ENCODE measurements at regions not wholly inside any gene's neighbourhood (a gene's known extent, or its start where the extent isn't known, plus 50 kb on each side); places are given as distances from the start of the nearest gene placed in this dataset.
A peak's percentile ranks its signal among the peaks of the same experiment; 100 is the strongest.

DNA sequence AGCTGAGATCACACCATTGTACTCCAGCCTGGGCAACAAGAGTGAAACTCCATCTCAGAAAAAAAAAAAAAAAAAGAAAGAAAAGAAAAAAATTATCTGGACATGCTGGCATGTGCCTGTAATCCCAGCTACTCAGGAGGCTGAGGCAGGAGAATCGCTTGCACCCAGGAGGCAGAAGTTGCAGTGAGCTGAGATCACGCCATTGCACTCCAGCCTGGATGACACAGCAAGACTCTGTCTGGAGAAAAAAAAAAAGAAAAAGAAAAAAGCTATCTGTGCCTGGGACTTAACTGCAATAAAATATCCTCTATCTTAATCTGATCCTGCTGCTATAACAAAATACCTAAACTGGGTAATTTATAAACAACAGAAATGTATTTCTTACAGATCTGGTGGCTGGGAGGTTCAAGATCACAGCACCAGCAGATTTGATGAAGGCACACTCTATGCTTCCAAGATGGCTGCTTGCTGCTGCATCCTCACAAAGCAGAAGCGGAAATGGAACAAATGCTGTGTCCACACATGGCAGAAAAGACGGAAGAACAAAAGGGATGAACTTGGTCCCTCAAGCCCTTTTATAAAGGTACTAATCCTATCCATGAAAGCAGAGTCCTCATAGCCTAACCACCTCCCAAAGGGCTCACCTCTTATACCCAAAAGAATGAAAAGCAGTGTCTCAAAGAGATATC lies 273.3 kb upstream of the JARID2 start:
- TF ChIP-seq POLR2A (IDR thresholded peaks at IDR 0.05) (no peak), POLR2AphosphoS5 (IDR thresholded peaks at IDR 0.05) (no peak), EP300 (IDR thresholded peaks at IDR 0.05) (no peak)
- TF ChIP-seq, protein P1, sequence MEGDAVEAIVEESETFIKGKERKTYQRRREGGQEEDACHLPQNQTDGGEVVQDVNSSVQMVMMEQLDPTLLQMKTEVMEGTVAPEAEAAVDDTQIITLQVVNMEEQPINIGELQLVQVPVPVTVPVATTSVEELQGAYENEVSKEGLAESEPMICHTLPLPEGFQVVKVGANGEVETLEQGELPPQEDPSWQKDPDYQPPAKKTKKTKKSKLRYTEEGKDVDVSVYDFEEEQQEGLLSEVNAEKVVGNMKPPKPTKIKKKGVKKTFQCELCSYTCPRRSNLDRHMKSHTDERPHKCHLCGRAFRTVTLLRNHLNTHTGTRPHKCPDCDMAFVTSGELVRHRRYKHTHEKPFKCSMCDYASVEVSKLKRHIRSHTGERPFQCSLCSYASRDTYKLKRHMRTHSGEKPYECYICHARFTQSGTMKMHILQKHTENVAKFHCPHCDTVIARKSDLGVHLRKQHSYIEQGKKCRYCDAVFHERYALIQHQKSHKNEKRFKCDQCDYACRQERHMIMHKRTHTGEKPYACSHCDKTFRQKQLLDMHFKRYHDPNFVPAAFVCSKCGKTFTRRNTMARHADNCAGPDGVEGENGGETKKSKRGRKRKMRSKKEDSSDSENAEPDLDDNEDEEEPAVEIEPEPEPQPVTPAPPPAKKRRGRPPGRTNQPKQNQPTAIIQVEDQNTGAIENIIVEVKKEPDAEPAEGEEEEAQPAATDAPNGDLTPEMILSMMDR (IDR thresholded peaks at IDR 0.05) = no peak
- Histone ChIP-seq H3K27me3 (no peaks in the 10 kb centered on the region), H3K4me3 (no peak overlapping the region), H3K36me3 (no peaks in the 10 kb centered on the region), H3K4me1 (no peaks in the 10 kb centered on the region), H3K9me3 (peaks cover 0 to 5% (median 0%) of the 10 kb centered on the region in 4 donors), H3K27ac (no peak overlapping the region)
- DNase-seq = no peak
- intact Hi-C loops (cut with DNase I; ENCODE audit: low total_unique reads) = no loop called here
- WGBS, 5 donors = 89 to 94% (median 93%) methylated on average over 4 of the region's 4 CpGs

DNA sequence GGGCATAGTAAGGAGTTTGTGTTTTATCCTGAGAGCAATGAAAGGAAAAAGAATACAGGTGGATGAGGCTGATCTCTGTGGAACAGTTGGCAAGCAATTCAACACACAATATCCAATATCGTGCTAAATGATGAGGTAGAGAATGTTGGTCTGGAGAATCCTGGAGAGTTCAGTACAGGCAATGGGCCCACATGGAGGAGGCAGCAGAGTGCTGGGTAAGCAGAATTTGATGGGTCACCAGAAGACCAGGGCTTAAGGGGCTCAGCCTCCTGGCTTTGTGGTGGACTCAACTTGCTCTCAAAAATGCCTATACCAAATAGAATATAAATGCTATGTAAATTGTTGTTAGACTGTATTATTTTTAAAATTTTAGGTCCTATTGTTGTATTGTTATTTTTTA lies 271.5 kb upstream of the JARID2 start:
- no peak for TF ChIP-seq EP300 (IDR thresholded peaks at IDR 0.05)
- TF ChIP-seq POLR2AphosphoS5 (IDR thresholded peaks at IDR 0.05) = no peak
- TF ChIP-seq POLR2A (IDR thresholded peaks at IDR 0.05) = no peak
- TF ChIP-seq, protein P1 (IDR thresholded peaks at IDR 0.05) = no peak
- Histone ChIP-seq H3K36me3 (no peaks in the 10 kb centered on the region), H3K9me3 (peaks cover 0 to under 1% (median 0%) of the 10 kb centered on the region in 4 donors), H3K4me3 (no peak overlapping the region), H3K4me1 (no peaks in the 10 kb centered on the region), H3K27me3 (no peaks in the 10 kb centered on the region), H3K27ac (no peak overlapping the region)
- DNase-seq = no peak
- intact Hi-C loops (cut with DNase I; ENCODE audit: low total_unique reads) = no loop called here
- 95 to 100% (median 100%) methylated on average over 1 of the region's 1 CpG for WGBS, 5 donors

DNA sequence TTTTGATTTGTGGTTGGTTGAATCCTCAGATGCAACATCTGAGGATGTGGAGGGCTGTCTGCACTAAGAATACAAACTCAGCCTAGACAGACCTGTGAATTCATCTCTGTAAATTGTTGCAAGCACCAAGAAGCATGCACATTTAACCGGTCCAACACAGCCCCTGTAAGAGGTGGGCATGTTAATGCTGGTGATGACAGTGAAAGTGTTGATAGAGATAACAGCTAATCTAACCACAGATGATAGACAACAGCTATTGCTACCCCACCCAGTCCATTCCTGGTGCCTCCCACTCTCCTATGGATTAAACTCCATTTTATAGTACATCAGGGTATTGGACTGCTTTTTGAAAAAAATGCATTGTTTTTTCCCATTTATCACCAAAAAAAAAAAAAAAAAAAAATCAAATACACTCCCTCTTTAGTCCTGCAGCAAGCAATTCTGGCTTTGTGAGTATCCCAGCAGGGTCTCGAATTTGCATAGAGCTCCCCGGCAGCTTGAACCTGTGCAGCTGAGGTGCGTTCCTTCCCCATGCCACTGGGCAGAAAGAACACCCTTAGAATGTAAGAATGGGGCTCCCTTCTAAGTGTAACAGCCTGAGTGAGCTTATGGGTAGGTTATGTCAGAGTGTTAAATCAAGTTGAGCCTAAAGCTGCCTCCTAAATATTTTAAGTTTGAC lies 270.9 kb upstream of the JARID2 start:
- H3K4me3 ChIP-seq = no peak overlapping the region
- no peaks in the 10 kb centered on the region for H3K27me3 ChIP-seq
- no peaks in the 10 kb centered on the region for H3K4me1 ChIP-seq
- no peak for DNase-seq
- H3K9me3 ChIP-seq = no peaks in the 10 kb centered on the region
- intact Hi-C loops (cut with DNase I; ENCODE audit: low total_unique reads) = no loop called here
- 64 to 83% (median 79%) methylated on average over 4 of the region's 4 CpGs for WGBS, 5 donors
- no peak overlapping the region for H3K27ac ChIP-seq
- no peaks in the 10 kb centered on the region for H3K36me3 ChIP-seq
- TF ChIP-seq, protein P1 (IDR thresholded peaks at IDR 0.05) = no peak
- TF ChIP-seq POLR2AphosphoS5 (IDR thresholded peaks at IDR 0.05) (no peak), POLR2A (IDR thresholded peaks at IDR 0.05) (no peak), EP300 (IDR thresholded peaks at IDR 0.05) (no peak)

DNA sequence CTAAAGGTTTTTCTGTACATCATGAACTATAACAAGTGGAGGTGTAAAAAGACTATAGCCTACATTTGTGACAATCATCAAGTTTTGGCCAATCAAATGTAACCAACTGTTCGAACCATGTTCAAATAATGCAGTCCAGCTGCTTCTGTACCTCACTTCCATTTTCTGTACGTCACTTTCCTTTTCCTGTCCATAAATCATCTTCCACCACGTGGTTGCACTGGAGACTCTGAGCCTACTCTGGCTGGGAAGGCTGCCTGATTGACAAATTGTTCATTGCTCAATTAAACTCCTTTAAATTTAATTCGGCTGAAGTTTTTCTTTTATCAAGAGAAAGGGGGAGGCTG lies 270.4 kb upstream of the JARID2 start:
- 51 to 58% (median 55%) methylated on average over 4 of the region's 4 CpGs for WGBS, 5 donors
- H3K9me3 ChIP-seq = no peaks in the 10 kb centered on the region
- no peak overlapping the region for H3K4me3 ChIP-seq
- no peaks in the 10 kb centered on the region for H3K27me3 ChIP-seq
- H3K36me3 ChIP-seq = no peaks in the 10 kb centered on the region
- intact Hi-C loops (cut with DNase I; ENCODE audit: low total_unique reads) = no loop called here
- no peaks in the 10 kb centered on the region for H3K4me1 ChIP-seq
- DNase-seq = peak in 1 of 2 donors; percentile 33
- H3K27ac ChIP-seq = no peak overlapping the region
- TF ChIP-seq POLR2AphosphoS5 (IDR thresholded peaks at IDR 0.05) (no peak), EP300 (IDR thresholded peaks at IDR 0.05) (no peak), POLR2A (IDR thresholded peaks at IDR 0.05) (no peak)
- TF ChIP-seq, protein P1 (IDR thresholded peaks at IDR 0.05) = no peak
